Mesothelial cell of epicardium (in vitro differentiated cells): ENCODE measurements at regions not wholly inside any gene's neighbourhood (a gene's known extent, or its start where the extent isn't known, plus 50 kb on each side); places are given as distances from the start of the nearest gene placed in this dataset.

ENCODE experiments used
- DNase-seq, 2 experiments: peaks; one replicate each; pipeline ENCODE4 v3.0.0; 2021; ENCODE audit warnings: low spot score in 2 of 2; ENCODE audit not compliant: unreplicated experiment in 2 of 2
- H3K27ac Mint-ChIP-seq: 2 replicates; pipeline ENCODE4 v1.8.0; 2021; ENCODE audit warnings: mixed read lengths
- H3K27me3 Mint-ChIP-seq: 2 replicates; pipeline ENCODE4 v1.8.0; 2021; ENCODE audit warnings: low read depth, mixed read lengths
- H3K36me3 Mint-ChIP-seq: 2 replicates; pipeline ENCODE4 v1.8.0; 2021; ENCODE audit warnings: mixed read lengths
- H3K4me1 Mint-ChIP-seq: 2 replicates; pipeline ENCODE4 v1.8.0; 2021; ENCODE audit warnings: mixed read lengths
- H3K4me3 Mint-ChIP-seq: 2 replicates; pipeline ENCODE4 v1.8.0; 2021; ENCODE audit warnings: mild to moderate bottlenecking, moderate library complexity, mixed read lengths
- H3K9me3 Mint-ChIP-seq: 2 replicates; pipeline ENCODE4 v1.8.0; 2021; ENCODE audit warnings: mixed read lengths
- CTCF ChIP-seq: fragments of 200-600 bp; sonication (generic); IDR thresholded peaks from one replicate; pipeline ENCODE4 v1.5.0; 2021; ENCODE audit warnings: antibody characterized with exemption; ENCODE audit not compliant: unreplicated experiment

GRCh38 chr1:72649211-72649888 lies 367.0 kb upstream of the NEGR1 start:
- Mint-ChIP-seq H3K4me3 (no peak overlapping the region), H3K27ac (no peak overlapping the region)
- no peak for TF ChIP-seq CTCF

GRCh38 chr1:72648465-72648864 lies 366.1 kb upstream of the NEGR1 start:
- H3K4me1 Mint-ChIP-seq, result no peaks in the 10 kb centered on the region
- TF ChIP-seq CTCF, result no peak
- no peaks in the 10 kb centered on the region for H3K36me3 Mint-ChIP-seq
- no peak overlapping the region for H3K27ac Mint-ChIP-seq
- H3K4me3 Mint-ChIP-seq, result no peak overlapping the region
- no peak for DNase-seq
- H3K9me3 Mint-ChIP-seq, result no peaks in the 10 kb centered on the region
- peaks cover 1% of the 10 kb centered on the region for H3K27me3 Mint-ChIP-seq

More at GRCh38 chr1:72649211-72649888, 367.0 kb upstream of the NEGR1 start:
- Mint-ChIP-seq H3K4me1 (no peaks in the 10 kb centered on the region), H3K36me3 (no peaks in the 10 kb centered on the region), H3K9me3 (no peaks in the 10 kb centered on the region), H3K27me3 (peaks cover 1% of the 10 kb centered on the region)
- DNase-seq, result no peak

DNA sequence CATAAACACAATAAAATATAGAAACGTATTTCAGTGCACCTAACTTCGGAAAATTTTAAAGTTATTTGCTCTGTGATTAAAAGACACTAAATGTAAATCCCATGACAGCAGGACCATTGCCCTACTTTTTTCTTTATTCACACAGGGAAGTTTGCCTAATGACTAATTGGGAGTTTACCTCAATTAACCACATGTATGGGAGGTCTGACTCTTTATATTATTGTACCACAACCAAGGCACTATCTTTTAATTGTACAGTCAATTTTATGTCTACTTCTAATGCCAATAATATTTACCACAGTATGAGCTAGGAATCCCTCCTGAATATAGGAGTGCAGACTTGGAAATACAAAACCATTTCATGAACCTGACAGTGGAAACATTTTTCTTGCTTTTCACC lies 360.8 kb upstream of the NEGR1 start:
- Mint-ChIP-seq H3K27ac (no peak overlapping the region), H3K4me1 (no peaks in the 10 kb centered on the region), H3K9me3 (peaks cover 13% of the 10 kb centered on the region), H3K36me3 (no peaks in the 10 kb centered on the region), H3K27me3 (no peaks in the 10 kb centered on the region), H3K4me3 (no peak overlapping the region)
- no peak for DNase-seq
- no peak for TF ChIP-seq CTCF

GRCh38 chr1:72637593-72637992 lies 355.3 kb upstream of the NEGR1 start:
- H3K27ac Mint-ChIP-seq, result no peak overlapping the region
- no peak for TF ChIP-seq CTCF
- peaks cover 7% of the 10 kb centered on the region for H3K4me1 Mint-ChIP-seq
- no peaks in the 10 kb centered on the region for H3K27me3 Mint-ChIP-seq
- no peak overlapping the region for H3K4me3 Mint-ChIP-seq
- DNase-seq, result no peak
- peaks cover 13% of the 10 kb centered on the region for H3K9me3 Mint-ChIP-seq
- no peaks in the 10 kb centered on the region for H3K36me3 Mint-ChIP-seq

DNA sequence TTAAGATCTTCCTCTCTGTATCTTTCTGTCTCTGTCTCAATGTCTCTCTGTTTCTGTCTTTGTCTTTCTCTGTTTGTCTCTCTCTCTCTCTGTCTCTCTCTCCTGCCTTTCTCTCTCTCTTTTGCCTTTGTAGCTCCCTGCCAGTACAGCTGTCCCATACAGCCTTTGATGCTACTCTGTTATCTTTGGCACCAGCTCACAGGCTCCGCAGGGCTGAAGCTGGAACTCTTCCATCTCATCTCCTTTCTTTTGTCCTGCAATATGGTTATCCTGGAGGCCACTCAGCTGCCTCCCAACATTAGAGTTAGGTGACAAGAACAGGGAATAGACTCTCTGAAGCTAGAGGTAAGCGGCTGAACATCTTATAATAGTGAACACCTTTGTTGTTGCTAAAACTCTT lies 354.3 kb upstream of the NEGR1 start:
- no peak overlapping the region for H3K4me3 Mint-ChIP-seq
- no peak for TF ChIP-seq CTCF
- no peaks in the 10 kb centered on the region for H3K27me3 Mint-ChIP-seq
- H3K36me3 Mint-ChIP-seq, result no peaks in the 10 kb centered on the region
- no peak overlapping the region for H3K27ac Mint-ChIP-seq
- no peak for DNase-seq
- H3K4me1 Mint-ChIP-seq, result peaks cover 7% of the 10 kb centered on the region
- peaks cover 9% of the 10 kb centered on the region for H3K9me3 Mint-ChIP-seq

DNA sequence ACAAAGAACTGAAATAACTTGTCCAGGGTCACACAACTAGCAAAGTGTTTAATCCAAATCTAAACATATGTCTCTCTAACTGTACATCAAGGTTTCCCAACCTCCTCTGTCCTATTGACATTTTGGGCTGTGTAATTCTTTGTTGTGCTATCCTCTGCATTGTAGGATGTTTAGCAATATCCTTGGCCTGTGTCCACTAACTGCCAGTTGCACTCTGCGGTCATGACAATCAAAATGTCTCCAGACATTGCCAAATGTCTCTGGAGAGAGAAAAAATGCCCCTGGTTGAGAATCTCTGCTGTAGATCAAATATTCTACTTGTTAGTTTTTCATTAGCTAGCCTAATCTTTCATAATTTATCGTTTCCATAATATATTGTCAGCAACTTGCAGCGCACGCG lies 353.4 kb upstream of the NEGR1 start:
- Mint-ChIP-seq H3K4me3 (no peak overlapping the region), H3K27ac (no peak overlapping the region), H3K9me3 (peaks cover 3% of the 10 kb centered on the region), H3K4me1 (peaks cover 7% of the 10 kb centered on the region), H3K27me3 (no peaks in the 10 kb centered on the region), H3K36me3 (no peaks in the 10 kb centered on the region)
- TF ChIP-seq CTCF, result no peak
- no peak for DNase-seq
